IPS-20b (cell line): ENCODE measurements at regions not wholly inside any gene's neighbourhood (a gene's known extent, or its start where the extent isn't known, plus 50 kb on each side); places are given as distances from the start of the nearest gene placed in this dataset.
"Not testable (repeated sequence)": the region's sequence is repeated elsewhere in the genome, so short reads cannot be mapped to it uniquely, and the experiment has no call there.

Experiments
- H3K27ac ChIP-seq: one replicate; pipeline ENCODE4 v1.5.1; 2013; ENCODE audit warnings: low read length
- H3K27me3 ChIP-seq: 2 replicates; pipeline ENCODE4 v1.6.1; 2013; ENCODE audit warnings: mild to moderate bottlenecking, low read length, inconsistent platforms; ENCODE audit not compliant: insufficient read depth
- H3K36me3 ChIP-seq: 2 replicates; pipeline ENCODE4 v1.6.1; 2013; ENCODE audit warnings: low read depth, mild to moderate bottlenecking, inconsistent platforms, low read length, moderate library complexity; ENCODE audit not compliant: insufficient read depth
- H3K4me1 ChIP-seq: 2 replicates; pipeline ENCODE4 v1.6.1; 2013; ENCODE audit warnings: mild to moderate bottlenecking, control low read depth, inconsistent platforms, low read length, moderate library complexity; ENCODE audit not compliant: insufficient read depth
- H3K4me3 ChIP-seq: 2 replicates; pipeline ENCODE4 v1.5.1; 2013; ENCODE audit warnings: mild to moderate bottlenecking, low read length, inconsistent platforms
- H3K9ac ChIP-seq: 2 replicates; pipeline ENCODE4 v1.6.1; 2013; ENCODE audit warnings: low read depth, mild to moderate bottlenecking, inconsistent platforms, low read length, moderate library complexity
- H3K9me3 ChIP-seq: 2 replicates; pipeline ENCODE4 v1.6.1; 2013; ENCODE audit warnings: mild to moderate bottlenecking, low read depth, low read length, inconsistent platforms; ENCODE audit not compliant: insufficient read depth

DNA sequence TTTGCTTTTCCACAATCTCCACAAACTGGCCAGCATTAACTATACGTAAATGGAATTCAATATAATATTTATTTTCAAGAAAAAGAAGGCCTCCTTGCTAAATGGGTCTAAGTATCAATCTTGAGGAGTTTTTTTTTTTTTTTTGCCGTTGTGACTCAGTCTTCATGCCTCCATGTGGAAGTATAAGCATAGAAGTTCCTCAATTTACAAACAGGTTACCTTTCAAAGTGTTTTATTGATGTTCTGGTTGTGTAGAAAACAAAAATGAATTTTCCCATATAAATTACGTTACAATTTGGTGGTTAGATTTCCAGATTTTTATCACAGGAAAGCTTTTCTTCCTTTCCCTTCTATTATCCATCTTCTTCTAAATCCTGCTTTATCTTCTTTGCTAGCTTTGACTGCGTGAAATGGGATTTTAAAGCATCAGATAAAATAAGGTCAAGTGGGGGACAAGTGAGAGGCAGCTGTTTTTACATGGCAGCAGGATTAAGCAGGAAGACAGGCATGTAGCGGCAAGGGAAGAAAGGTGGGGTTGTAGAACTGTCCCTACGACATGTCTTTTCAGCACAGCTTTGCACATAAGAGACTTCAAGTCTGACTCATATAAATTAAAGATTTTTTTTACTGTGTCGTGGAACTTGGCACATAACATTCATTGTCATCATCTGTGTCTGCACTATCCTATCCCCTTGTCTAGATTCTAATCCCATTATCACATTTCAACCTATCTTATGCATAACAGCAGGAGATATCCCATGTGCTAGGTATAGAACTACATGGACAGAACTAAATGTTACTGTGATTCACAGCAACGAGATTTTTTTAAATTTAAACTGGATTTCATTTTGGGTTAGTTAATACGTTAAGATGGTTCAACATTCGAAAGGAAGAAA is 135.3 kb upstream of the FAM3C start:
- no peak overlapping the region for H3K4me3 ChIP-seq
- H3K27me3 ChIP-seq: no peaks in the 10 kb centered on the region
- no peaks in the 10 kb centered on the region for H3K36me3 ChIP-seq
- H3K4me1 ChIP-seq: peaks cover 3% of the 10 kb centered on the region; the same call in 1 of the 2 replicates
- no peaks in the 10 kb centered on the region for H3K9me3 ChIP-seq
- H3K9ac ChIP-seq: no peak overlapping the region
- no peak overlapping the region for H3K27ac ChIP-seq

DNA sequence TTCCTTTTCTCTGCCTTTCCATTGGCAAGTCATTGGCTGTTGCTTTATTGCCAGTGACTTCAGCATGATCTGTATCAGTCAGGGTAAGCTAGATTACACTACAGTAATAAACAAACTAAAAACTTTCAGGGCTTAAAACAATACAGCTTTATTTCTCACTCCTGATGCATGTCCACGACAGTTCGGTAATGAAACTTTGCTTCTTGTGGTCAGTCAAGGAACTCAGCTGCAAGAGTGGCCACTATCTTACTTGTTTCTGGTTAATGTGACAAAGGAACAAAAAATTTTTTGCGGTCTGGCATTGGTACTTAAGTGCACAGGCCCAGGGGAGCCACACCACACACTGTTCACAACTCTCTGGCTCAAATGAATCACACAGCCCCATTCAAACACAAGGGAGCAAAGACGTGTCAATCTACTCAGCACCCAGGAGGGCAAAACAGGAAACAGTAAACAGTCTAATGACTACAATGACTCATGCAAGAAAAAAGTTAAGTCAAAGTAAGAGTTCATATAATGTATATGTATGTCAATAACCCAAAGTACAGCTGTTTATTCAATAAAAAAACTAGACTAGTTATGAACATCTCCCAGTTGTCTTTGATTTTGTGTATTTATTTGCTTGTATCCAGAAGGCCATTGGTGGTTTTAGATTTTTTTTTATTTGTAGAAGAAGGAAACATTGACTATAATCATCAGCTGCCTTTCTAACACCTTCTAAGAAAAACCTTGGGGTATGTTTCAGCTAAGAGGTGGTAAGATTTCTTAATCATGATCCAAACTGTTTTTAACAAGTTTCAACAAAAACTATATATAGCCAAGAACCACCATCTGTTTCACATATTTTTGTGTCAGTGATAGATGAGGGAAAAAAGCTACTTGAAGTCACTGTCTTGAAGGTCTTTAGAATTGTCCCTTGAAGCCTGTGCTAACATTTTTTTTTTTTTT is 134.4 kb upstream of the FAM3C start:
- Histone ChIP-seq H3K27ac (no peak overlapping the region), H3K9ac (no peak overlapping the region)

GRCh38 chr7:121529003-121529402 is 132.9 kb upstream of the FAM3C start:
- Histone ChIP-seq H3K9me3 (no peaks in the 10 kb centered on the region), H3K4me3 (no peak overlapping the region), H3K9ac (no peak overlapping the region), H3K36me3 (no peaks in the 10 kb centered on the region), H3K4me1 (peaks cover 3% of the 10 kb centered on the region; the same call in 1 of the 2 replicates), H3K27ac (no peak overlapping the region), H3K27me3 (no peaks in the 10 kb centered on the region)

More for the DNA sequence above, 134.4 kb upstream of the FAM3C start:
- Histone ChIP-seq H3K4me3 (no peak overlapping the region), H3K4me1 (peaks cover 3% of the 10 kb centered on the region; the same call in 1 of the 2 replicates), H3K36me3 (no peaks in the 10 kb centered on the region), H3K9me3 (no peaks in the 10 kb centered on the region), H3K27me3 (no peaks in the 10 kb centered on the region)

DNA sequence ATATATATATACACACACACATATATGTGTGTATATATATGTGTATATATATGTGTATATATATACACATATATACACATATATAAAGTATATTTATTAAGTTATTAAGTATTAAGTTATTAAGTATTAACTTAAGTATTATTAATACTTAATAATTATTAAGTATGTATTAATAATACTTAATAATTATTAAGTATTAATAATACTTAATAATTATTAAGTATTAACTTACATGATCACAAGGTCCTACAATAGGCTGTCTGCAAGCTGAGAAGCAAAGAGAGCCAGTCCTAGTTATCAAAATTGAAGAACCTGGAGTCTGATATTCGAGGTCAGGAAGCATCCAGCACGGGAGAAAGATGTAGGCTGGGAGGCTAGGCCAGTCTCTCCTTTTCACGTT is 130.1 kb upstream of the FAM3C start:
- H3K4me3 ChIP-seq, H3K27me3 ChIP-seq, H3K36me3 ChIP-seq, H3K9ac ChIP-seq, H3K4me1 ChIP-seq, H3K27ac ChIP-seq, H3K9me3 ChIP-seq: not testable (repeated sequence)

- no peak overlapping the region for H3K4me3 ChIP-seq
- no peak overlapping the region for H3K9ac ChIP-seq
- H3K27me3 ChIP-seq: no peaks in the 10 kb centered on the region
- no peaks in the 10 kb centered on the region for H3K36me3 ChIP-seq
- no peak overlapping the region for H3K27ac ChIP-seq
- H3K9me3 ChIP-seq: no peaks in the 10 kb centered on the region
- peaks cover 3% of the 10 kb centered on the region; the same call in 1 of the 2 replicates for H3K4me1 ChIP-seq
Observed at GRCh38 chr7:121525155-121525819, 129.2 kb upstream of the FAM3C start.

GRCh38 chr7:121521711-121522400 is 125.7 kb upstream of the FAM3C start:
- no peaks in the 10 kb centered on the region for H3K27me3 ChIP-seq
- H3K9me3 ChIP-seq: no peaks in the 10 kb centered on the region
- no peaks in the 10 kb centered on the region for H3K36me3 ChIP-seq
- H3K27ac ChIP-seq: no peak overlapping the region
- no peak overlapping the region for H3K4me3 ChIP-seq
- no peaks in the 10 kb centered on the region for H3K4me1 ChIP-seq
- no peak overlapping the region for H3K9ac ChIP-seq

DNA sequence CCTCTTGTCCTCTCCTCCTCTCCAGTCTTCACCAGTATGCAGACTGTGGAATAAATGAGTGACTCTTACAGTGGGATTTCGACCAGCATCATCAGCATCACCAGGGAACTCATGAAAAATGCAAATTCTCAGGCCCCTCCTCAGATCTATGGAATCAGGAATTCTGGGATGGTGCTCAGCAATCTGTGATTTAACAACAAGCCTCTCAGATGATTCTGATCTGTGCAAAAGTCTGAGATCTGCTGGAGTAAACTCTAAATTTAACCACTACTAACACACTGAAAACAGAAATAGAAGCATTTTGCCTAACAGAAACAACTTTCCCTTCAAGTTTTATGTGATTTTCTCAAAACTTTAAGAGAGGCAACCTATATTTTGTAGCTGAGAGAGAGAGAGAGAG is 124.8 kb upstream of the FAM3C start:
- no peaks in the 10 kb centered on the region for H3K9me3 ChIP-seq
- no peaks in the 10 kb centered on the region for H3K36me3 ChIP-seq
- no peak overlapping the region for H3K27ac ChIP-seq
- no peaks in the 10 kb centered on the region for H3K4me1 ChIP-seq
- H3K4me3 ChIP-seq: no peak overlapping the region
- H3K9ac ChIP-seq: no peak overlapping the region
- H3K27me3 ChIP-seq: no peaks in the 10 kb centered on the region

- Histone ChIP-seq H3K27me3 (no peaks in the 10 kb centered on the region), H3K27ac (no peak overlapping the region), H3K36me3 (no peaks in the 10 kb centered on the region), H3K4me3 (no peak overlapping the region), H3K4me1 (no peaks in the 10 kb centered on the region), H3K9me3 (no peaks in the 10 kb centered on the region), H3K9ac (no peak overlapping the region)
Observed at GRCh38 chr7:121519548-121520521, 123.7 kb upstream of the FAM3C start.

DNA sequence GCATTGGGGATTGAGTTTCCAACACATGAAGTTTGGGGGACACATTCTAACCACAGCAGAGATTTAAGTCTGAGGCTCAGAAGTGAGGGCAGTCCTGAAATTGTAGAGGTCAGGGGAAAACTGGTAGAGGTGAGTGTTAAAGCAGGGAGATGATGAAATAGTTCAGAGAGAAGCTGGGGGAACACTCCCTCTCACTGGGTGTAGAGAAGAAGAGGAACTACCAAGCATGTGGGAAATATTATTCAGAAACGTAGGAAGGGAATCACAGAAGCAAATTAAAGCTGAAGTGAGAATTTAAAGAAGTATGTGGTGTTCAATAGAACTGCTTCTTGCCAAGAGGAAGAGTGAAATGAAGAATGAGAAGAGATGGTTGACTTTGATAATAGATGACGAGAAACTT is 121.5 kb upstream of the FAM3C start:
- no peaks in the 10 kb centered on the region for H3K27me3 ChIP-seq

GRCh38 chr7:121516821-121517220 is 120.7 kb upstream of the FAM3C start:
- Histone ChIP-seq H3K4me3 (no peak overlapping the region), H3K27ac (no peak overlapping the region), H3K36me3 (no peaks in the 10 kb centered on the region), H3K4me1 (peaks cover 9% of the 10 kb centered on the region), H3K27me3 (no peaks in the 10 kb centered on the region), H3K9ac (no peak overlapping the region), H3K9me3 (peaks cover 2% of the 10 kb centered on the region; the same call in 1 of the 2 replicates)

More for the DNA sequence above, 121.5 kb upstream of the FAM3C start:
- H3K4me1 ChIP-seq: peaks cover 9% of the 10 kb centered on the region
- H3K9ac ChIP-seq: no peak overlapping the region
- H3K27ac ChIP-seq: no peak overlapping the region
- H3K4me3 ChIP-seq: no peak overlapping the region
- no peaks in the 10 kb centered on the region for H3K36me3 ChIP-seq
- H3K9me3 ChIP-seq: no peaks in the 10 kb centered on the region
